ENCODE measurements at regions not wholly inside any gene's neighbourhood (a gene's known extent, or its start where the extent isn't known, plus 50 kb on each side); places are given as distances from the start of the nearest gene placed in this dataset.

DNA sequence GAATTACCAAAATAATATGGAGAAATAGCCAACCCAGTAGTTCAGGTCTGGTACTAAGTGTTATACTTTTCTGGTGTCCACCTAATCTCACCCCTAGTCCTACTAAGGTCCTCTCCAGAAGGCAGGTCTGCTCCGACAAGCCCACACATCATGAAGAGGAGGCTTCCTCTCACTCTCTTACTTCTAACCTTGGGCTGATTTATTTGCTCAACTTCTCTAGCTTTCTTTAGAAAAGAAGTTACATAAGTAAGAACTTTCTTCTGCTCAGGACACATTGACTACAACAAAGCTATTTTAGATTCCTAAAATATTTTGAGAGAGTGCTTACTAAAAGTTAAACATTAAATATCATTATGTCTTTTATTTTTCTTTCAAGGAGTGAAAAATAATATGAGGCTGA lies 329.7 kb upstream of the NREP start:
- Histone ChIP-seq H3K9me3 (no peaks in the 10 kb centered on the region), H3K27ac (replicated peaks in 1 of 4) (no peak overlapping the region), H3K4me3 (no peak overlapping the region), H3K27me3 (no peaks in the 10 kb centered on the region), H3K36me3 (no peaks in the 10 kb centered on the region), H3K4me1 (no peaks in the 10 kb centered on the region)
- TF ChIP-seq POLR2AphosphoS5 (IDR thresholded peaks at IDR 0.05), result no peak
- no peak for TF ChIP-seq EP300 (IDR thresholded peaks at IDR 0.05)
- no peak for TF ChIP-seq POLR2A (IDR thresholded peaks at IDR 0.05; ENCODE audit: low read depth)
- no peak for TF ChIP-seq CTCF (IDR thresholded peaks at IDR 0.05)
- 74% methylated on average over 1 of the region's 1 CpG for WGBS
- intact Hi-C loops (cut with DNase I), result no loop called here
- no peak for DNase-seq (ENCODE audit: extremely low spot score)

- Histone ChIP-seq H3K27ac (replicated peaks in 1 of 4) (no peak overlapping the region), H3K27me3 (no peaks in the 10 kb centered on the region), H3K36me3 (no peaks in the 10 kb centered on the region), H3K9me3 (no peaks in the 10 kb centered on the region), H3K4me1 (no peaks in the 10 kb centered on the region), H3K4me3 (no peak overlapping the region)
- no peak for DNase-seq (ENCODE audit: extremely low spot score)
- TF ChIP-seq POLR2A (IDR thresholded peaks at IDR 0.05; ENCODE audit: low read depth) (no peak), CTCF (IDR thresholded peaks at IDR 0.05) (no peak), POLR2AphosphoS5 (IDR thresholded peaks at IDR 0.05) (no peak), EP300 (IDR thresholded peaks at IDR 0.05) (no peak)
- intact Hi-C loops (cut with DNase I), result no loop called here
- 55% methylated on average over 2 of the region's 2 CpGs for WGBS
Measured at GRCh38 chr5:112084149-112084548, 327.2 kb upstream of the NREP start.

DNA sequence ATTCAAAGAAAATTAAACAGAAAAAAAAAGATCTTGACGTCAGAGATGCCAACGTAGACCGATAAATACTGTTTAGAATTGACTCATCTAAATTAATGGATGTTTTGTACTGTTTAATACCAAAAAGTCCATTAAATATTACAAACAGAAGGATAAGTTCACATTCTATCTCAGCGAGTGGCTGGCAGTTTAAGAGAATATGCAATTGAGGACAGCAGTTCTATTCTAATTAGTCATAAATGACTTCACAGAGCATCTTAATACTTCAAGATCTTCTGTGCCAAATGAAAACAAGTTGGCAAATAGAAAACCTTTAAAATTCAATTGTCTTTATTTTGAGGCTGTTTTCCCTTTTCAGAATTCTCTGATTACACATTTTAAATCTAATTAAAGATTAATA lies 326.6 kb upstream of the NREP start:
- H3K27ac ChIP-seq (replicated peaks in 1 of 4), result no peak overlapping the region
- intact Hi-C loops (cut with DNase I), result no loop called here
- no peak overlapping the region for H3K4me3 ChIP-seq
- WGBS, result 91% methylated on average over 4 of the region's 4 CpGs
- no peaks in the 10 kb centered on the region for H3K36me3 ChIP-seq
- no peaks in the 10 kb centered on the region for H3K9me3 ChIP-seq
- no peaks in the 10 kb centered on the region for H3K27me3 ChIP-seq
- H3K4me1 ChIP-seq, result no peaks in the 10 kb centered on the region
- DNase-seq (ENCODE audit: extremely low spot score), result no peak
- TF ChIP-seq CTCF (IDR thresholded peaks at IDR 0.05), result no peak
- TF ChIP-seq POLR2AphosphoS5 (IDR thresholded peaks at IDR 0.05), result no peak
- no peak for TF ChIP-seq EP300 (IDR thresholded peaks at IDR 0.05)
- no peak for TF ChIP-seq POLR2A (IDR thresholded peaks at IDR 0.05; ENCODE audit: low read depth)

DNA sequence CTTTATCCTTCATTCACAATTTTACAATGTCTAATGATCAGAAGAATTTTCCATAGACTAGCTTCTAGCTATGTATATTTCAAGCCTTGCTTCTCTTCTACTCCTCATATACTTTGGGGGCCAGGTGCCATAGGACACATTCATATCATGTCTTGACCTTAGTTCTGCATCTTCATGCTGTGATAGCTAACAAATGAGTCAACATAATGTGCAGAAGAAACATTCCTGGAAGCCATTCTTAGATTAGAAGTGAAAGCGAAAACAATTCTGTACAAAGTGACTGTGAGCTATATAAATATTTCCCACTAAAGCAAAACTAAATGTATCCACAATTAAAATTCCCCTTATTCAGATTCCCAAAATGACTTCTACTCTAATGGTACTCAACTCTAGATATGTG lies 320.2 kb upstream of the NREP start:
- Histone ChIP-seq H3K4me3 (no peak overlapping the region), H3K4me1 (no peaks in the 10 kb centered on the region), H3K27me3 (no peaks in the 10 kb centered on the region), H3K9me3 (no peaks in the 10 kb centered on the region), H3K36me3 (no peaks in the 10 kb centered on the region), H3K27ac (replicated peaks in 1 of 4) (no peak overlapping the region)
- no peak for DNase-seq (ENCODE audit: extremely low spot score)
- 87% methylated on average over 1 of the region's 1 CpG for WGBS
- no peak for TF ChIP-seq POLR2AphosphoS5 (IDR thresholded peaks at IDR 0.05)
- TF ChIP-seq CTCF (IDR thresholded peaks at IDR 0.05), result no peak
- no peak for TF ChIP-seq EP300 (IDR thresholded peaks at IDR 0.05)
- TF ChIP-seq POLR2A (IDR thresholded peaks at IDR 0.05; ENCODE audit: low read depth), result no peak
- intact Hi-C loops (cut with DNase I), result no loop called here

GRCh38 chr5:112070022-112070421 lies 313.0 kb upstream of the NREP start:
- no peak for TF ChIP-seq POLR2A (IDR thresholded peaks at IDR 0.05; ENCODE audit: low read depth)
- Histone ChIP-seq H3K27me3 (no peaks in the 10 kb centered on the region), H3K9me3 (no peaks in the 10 kb centered on the region), H3K4me3 (no peak overlapping the region), H3K4me1 (no peaks in the 10 kb centered on the region), H3K27ac (replicated peaks in 1 of 4) (no peak overlapping the region), H3K36me3 (no peaks in the 10 kb centered on the region)
- intact Hi-C loops (cut with DNase I), result no loop called here
- no peak for DNase-seq (ENCODE audit: extremely low spot score)
- 100% methylated on average over 1 of the region's 1 CpG for WGBS
